GM19463 (cell line): ENCODE measurements at regions not wholly inside any gene's neighbourhood (a gene's known extent, or its start where the extent isn't known, plus 50 kb on each side); places are given as distances from the start of the nearest gene placed in this dataset.
"Not testable (repeated sequence)": the region's sequence is repeated elsewhere in the genome, so short reads cannot be mapped to it uniquely, and the experiment has no call there.

Experiments
- ATAC-seq: cut with Tn5 transposase; IDR thresholded peaks from one replicate; pipeline ENCODE4 v1.9.1; 2021; ENCODE audit warnings: mild to moderate bottlenecking, moderate library complexity; ENCODE audit not compliant: unreplicated experiment

- ATAC-seq = no peak
These were observed 177.3 kb downstream of the KLF13 start for GRCh38 chr15:31503758-31504461.

DNA sequence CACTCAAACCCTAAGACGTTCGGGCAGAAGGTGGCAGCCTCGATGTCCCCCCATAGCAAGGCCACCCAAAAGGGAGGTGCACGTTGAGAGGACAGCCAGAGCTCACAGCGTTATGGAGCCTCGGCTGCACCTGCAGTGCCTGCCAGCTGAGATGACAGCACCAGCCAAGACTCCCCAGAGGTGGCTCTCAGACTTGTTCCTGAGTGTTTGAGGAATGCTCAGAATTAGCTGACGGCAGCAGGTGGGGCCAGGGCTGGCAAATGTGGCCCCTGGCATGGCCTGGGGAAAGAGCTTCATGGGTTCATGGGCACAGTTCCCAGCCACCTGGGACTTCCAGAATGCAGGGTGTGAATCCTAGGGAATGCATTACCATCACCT is 177.8 kb downstream of the KLF13 start:
- no peak for ATAC-seq

DNA sequence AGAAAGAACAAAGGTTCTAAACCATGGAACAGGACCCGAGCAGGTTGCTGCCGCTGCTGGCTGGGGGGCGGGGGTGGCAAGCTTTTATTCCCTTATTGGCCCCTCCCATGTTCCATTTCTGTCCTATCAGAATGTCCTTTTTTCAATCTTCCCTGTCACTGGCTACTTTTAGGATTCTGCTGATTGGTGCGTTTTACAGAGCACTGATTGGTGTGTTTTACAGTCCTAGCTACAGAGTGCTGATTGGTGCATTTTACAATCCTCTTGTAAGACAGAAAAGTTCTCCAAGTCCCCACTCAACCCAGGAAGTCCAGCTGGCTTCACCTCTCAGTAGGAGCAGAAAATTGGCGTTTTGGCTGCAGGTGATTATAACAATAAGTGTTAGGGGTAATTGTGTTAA is 180.9 kb downstream of the KLF13 start:
- ATAC-seq = not testable (repeated sequence)

- ATAC-seq = no peak
These were observed 182.0 kb downstream of the KLF13 start for GRCh38 chr15:31508656-31509055.

- ATAC-seq = no peak
These were observed 183.4 kb downstream of the KLF13 start for GRCh38 chr15:31510057-31510456.

DNA sequence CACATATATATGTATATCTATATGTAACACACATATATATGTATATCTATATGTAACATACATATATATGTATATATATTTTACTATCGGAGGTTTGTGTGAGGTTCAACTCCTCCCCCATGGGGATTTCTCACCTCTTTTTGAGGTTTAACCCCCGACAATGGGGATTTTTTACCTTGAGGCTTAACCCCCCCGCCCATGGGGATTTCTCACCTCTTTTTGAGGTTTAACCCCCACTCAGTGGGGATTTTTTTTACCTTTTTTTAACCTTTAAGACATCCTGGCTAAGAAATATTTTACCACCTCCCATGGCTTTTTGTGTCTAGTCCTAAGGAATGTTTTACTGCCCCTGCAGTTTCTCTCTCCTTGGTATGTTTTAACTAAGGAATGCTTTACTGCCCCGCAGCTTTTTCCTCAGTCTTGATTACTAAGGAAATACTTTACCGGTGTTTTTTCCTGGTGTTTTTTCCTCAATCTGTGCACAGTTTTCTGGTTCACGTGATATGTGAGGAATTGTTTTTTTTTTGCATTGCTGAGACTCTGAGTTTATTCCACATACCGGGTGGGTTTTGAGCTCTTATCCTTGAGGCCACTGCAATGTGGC is 185.2 kb downstream of the KLF13 start:
- ATAC-seq = no peak

GRCh38 chr15:31513178-31513577 is 186.5 kb downstream of the KLF13 start:
- no peak for ATAC-seq

DNA sequence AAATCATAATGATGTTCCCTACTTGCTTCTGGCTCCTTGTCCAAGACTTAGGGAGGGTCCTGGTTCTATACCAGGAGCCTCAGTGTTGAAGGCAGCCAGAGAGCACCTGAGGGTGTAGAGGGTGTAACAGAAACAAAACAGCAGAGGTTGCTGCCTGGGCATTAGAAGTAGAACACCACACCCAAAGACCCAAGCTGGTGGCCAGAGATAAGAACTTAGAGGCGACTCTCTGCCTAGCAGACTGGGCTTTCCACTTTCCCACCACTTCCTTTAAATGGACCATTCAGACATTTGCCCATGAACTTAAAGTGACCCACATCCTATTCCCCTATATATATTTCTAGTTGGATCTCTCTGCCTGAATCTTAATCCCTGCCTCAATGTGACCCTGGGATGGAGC is 189.8 kb downstream of the KLF13 start:
- ATAC-seq = no peak

DNA sequence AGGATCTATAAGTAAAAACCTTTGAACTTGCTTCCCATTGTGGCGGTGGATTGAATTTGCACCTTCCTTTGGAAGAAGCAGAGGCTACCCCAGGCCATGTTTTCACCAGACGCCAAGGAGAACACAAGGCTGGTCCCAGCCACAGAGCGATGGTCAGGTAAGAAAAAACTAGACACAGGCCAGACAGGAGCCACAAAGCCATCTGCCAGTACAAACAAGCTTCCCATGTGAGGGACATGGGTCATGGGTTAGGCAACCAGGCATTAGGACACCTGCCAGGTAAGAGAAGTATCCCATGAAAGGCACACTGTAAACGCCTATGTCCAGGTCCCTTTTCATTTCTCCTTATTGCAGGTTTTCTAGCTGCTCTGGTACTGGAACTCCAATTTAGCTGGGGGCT is 190.2 kb downstream of the KLF13 start:
- ATAC-seq = no peak

DNA sequence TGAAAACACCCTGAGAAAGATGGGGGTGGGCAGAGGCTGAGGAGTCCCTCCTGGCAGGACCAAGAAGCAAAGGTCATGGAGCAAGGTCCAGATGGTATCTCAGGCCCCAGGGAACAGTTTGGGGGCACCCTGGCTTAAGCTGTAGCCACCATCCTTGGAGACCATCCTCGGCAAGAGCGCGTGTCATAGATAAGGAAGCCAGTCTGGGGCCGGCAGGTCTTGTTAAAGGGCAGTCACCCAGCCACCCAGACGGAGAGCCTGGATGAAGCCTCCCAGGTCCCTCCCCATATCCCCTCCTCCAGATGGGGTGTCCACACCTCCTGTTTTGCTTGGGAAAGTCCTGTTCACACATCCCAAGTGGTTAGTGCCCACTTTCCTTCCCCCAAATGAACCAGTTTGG is 191.1 kb downstream of the KLF13 start:
- ATAC-seq = no peak

- no peak for ATAC-seq
These were observed 195.4 kb downstream of the KLF13 start for GRCh38 chr15:31522028-31522427.

- ATAC-seq = no peak
These were observed 196.5 kb downstream of the KLF13 start for GRCh38 chr15:31523027-31523654.

- no peak for ATAC-seq
These were observed 197.0 kb downstream of the KLF13 start for GRCh38 chr15:31523655-31524049.

DNA sequence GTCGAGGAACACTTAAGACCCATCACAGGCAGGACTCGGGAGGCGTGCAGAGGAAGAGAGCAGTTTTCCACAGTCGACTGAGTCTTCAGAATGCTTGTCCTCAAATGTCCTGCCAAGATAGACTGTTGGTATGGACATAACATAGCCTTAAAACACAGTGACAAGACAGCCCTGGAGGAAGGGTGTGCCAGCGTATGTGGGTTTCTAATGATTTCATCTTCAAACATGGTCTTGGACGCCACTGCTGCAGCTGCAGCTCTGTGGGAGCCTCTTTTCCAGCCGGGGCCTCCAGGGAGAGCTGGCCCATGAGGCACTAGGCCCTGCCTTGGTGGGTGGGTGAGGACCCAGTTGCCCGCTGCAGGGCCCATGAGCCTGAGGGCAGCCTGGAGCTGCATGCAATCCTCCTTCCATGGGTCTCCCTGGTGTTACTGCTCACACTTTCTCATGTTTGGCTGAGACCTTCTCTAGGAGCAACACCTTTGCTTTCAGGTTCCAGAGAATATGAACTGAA is 198.6 kb downstream of the KLF13 start:
- no peak for ATAC-seq

DNA sequence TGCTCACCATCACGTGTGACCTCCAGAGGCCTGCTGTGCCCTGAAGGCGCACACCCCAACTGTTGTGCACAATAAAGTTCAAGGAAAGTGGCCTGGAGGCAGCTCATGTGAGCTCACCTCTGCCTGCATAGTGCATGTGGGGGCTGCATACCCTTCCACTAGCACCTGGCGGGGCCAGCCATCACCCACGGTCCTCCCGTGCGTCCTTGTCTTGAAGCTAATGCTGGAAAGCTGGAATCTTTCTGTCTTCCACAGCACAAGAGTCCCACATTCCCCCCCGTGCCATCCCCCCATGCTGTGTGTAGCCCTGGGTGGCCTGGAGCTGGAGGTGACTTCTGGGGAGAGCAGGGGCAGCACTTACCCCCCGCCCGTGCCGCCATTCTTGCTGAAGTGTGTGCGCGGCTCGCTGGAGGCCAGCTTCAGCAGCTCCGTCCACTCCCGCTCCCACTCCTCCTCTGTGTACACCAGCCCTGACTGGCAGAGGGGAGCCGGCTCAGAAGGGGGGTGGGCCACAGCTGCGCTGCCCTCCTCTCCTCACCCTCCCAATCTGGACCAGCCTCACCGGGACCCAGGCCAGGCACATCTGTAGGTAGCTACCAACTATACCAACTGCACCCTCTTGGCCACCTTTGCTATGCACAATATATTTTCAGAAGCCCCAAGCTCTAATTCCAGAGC is 199.5 kb downstream of the KLF13 start:
- no peak for ATAC-seq

- ATAC-seq = no peak
These were observed 200.5 kb downstream of the KLF13 start for GRCh38 chr15:31526916-31527690.

DNA sequence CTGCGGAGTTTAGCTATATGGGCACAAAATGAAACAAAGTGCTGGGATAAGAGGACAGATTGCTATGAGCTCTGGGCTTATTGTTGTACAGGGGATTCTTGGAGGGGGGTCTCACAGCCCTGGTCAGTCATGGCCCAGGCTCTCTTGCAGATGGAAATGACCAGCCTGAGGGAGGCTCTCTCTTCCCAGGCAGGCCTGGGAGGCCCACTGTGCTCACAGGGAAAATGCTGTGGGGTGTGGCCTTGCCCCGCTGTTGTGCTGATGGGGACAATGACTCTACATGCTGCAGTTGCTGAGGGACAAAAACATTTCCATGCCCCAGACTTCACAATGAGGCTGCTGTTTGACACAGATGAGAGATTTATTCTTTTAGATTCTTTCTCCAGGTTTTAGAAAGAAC is 202.2 kb downstream of the KLF13 start:
- no peak for ATAC-seq

DNA sequence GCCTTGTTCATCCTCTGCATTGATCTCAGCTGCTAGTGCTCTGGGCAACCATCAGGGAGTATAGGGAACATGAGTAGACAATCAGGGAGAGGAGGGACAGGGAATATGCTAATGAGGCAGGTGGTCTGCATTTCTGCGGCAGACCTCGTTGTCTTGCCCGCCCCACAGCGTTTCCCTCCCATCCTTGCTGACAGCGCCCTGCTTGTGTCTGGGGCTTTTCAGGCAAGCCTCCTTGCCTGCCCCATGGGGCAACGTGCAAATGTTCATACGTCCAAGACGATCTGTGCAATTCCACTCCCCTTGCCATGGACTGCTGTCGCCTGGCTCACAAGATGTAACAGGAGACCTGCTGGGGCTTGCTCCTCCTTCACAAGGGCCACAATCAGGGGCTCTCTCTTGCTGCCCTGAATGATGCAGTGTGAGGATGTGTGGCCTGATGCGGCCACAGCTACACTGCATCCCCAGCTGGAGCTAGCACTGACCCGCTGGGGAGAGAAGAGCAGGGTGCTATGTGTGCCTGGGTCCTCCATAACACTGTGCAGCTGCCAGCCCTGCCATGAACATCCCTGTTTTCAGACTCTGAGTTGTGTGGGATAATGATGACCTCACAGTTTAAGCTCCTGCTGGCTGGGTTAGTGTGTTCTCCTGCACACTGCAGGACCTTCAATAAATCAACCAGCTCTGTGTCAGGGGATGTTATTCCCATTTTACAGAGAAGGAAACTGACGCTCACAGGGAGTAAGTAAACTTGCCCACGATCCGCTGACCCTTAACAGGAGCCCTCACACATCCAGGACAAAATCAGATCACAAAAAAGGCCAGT is 211.3 kb downstream of the KLF13 start:
- no peak for ATAC-seq

DNA sequence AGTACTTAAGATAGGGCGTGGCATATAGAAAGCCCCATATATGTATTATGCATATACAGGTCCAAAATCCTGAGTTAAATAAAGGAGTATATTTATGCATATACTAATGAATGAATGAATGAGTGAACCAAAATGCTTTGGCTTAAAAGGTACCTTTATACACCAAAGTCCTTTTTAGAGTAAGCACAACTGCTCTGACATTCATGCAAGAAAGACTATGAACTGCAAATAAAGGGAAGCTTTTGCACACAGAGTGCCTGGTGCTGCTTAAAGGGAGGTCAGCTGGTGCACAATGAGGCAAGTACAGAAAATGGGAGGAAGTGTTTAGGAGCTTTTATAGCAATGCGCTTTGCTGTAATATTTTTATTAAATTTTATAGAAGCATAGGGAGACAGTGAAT is 214.0 kb downstream of the KLF13 start:
- ATAC-seq = no peak

- ATAC-seq = no peak
These were observed 217.7 kb downstream of the KLF13 start for GRCh38 chr15:31544361-31544760.
